H1 (cell line): ENCODE measurements at regions not wholly inside any gene's neighbourhood (a gene's known extent, or its start where the extent isn't known, plus 50 kb on each side); places are given as distances from the start of the nearest gene placed in this dataset.

Source experiments
- CTCF ChIA-PET: fragments of 300-600 bp; sonication (Branson Sonifier 250); formaldehyde crosslinking; loops from one replicate; lab custom pipeline; 2021; ENCODE audit not compliant: partially characterized antibody; lab: Charles Lee
- POLR2A ChIA-PET: fragments of 300-600 bp; sonication (Branson Sonifier 250); formaldehyde crosslinking; loops from one replicate; lab custom pipeline; 2021; ENCODE audit warnings: inconsistent platforms; ENCODE audit not compliant: partially characterized antibody; lab: Charles Lee
- DNase-seq, 2 experiments: peaks; one replicate each; pipeline versions ENCODE4 v3.0.0 to v3.0.0-alpha.2; 2010 to 2022; ENCODE audit warnings: low spot score in 2 of 2, low read depth in 1 of 2, mixed read lengths in 1 of 2
- FAIRE-seq: peaks from 2 replicates; lab custom pipeline; 2011; peaks lifted over from hg19 to GRCh38; lab: Jason Lieb, UNC
- H2AFZ ChIP-seq: 2 replicates; pipeline ENCODE4 v1.8.1; 2012; ENCODE audit warnings: low read length, inconsistent platforms
- H2AK5ac ChIP-seq: 2 replicates; pipeline ENCODE4 v1.6.1; 2013; ENCODE audit warnings: low read depth, low read length
- H2BK120ac ChIP-seq: replicated peaks from 2 replicates; pipeline ENCODE3; 2013; ENCODE audit warnings: low read depth, low read length, inconsistent platforms
- H2BK12ac ChIP-seq: 2 replicates; pipeline ENCODE4 v1.6.1; 2013; ENCODE audit warnings: low read depth, low read length
- H2BK15ac ChIP-seq: 2 replicates; pipeline ENCODE4 v1.6.1; 2013; ENCODE audit warnings: low read length
- H2BK20ac ChIP-seq: 2 replicates; pipeline ENCODE4 v1.6.1; 2013; ENCODE audit warnings: low read length
- H2BK5ac ChIP-seq: 2 replicates; pipeline ENCODE4 v1.6.1; 2013; ENCODE audit warnings: low read depth, low read length
- H3K14ac ChIP-seq: 2 replicates; pipeline ENCODE4 v1.6.1; 2013; ENCODE audit warnings: inconsistent platforms; ENCODE audit not compliant: insufficient read length
- H3K18ac ChIP-seq: 2 replicates; pipeline ENCODE4 v1.6.1; 2013; ENCODE audit warnings: low read length; ENCODE audit errors: extremely low read depth
- H3K23ac ChIP-seq: 2 replicates; pipeline ENCODE4 v1.6.1; 2013; ENCODE audit warnings: inconsistent platforms; ENCODE audit not compliant: insufficient read length
- H3K23me2 ChIP-seq: 2 replicates; pipeline ENCODE4 v1.6.1; 2013; ENCODE audit warnings: low read depth, low read length
- H3K27ac ChIP-seq: 2 replicates; pipeline ENCODE4 v1.6.1; 2011; ENCODE audit warnings: low read depth, low read length, inconsistent platforms
- H3K27me3 ChIP-seq, 4 experiments: replicated peaks in 1 of 4; 1 replicate in 1 of 4; 2 replicates in 3 of 4; pipeline versions ENCODE4 v1.6.1 to v1.8.1; 2011 to 2013; ENCODE audit warnings: low read length in 3 of 4, mild to moderate bottlenecking in 3 of 4, inconsistent platforms in 2 of 4, mixed read lengths in 2 of 4, moderate library complexity in 1 of 4; ENCODE audit not compliant: control insufficient read depth in 3 of 4, insufficient read depth in 3 of 4; ENCODE audit errors: extremely low read depth in 1 of 4
- H3K36me3 ChIP-seq, 4 experiments: 2 replicates each; pipeline versions ENCODE4 v1.6.1 to v1.8.1; 2011 to 2013; ENCODE audit warnings: mild to moderate bottlenecking in 4 of 4, low read length in 3 of 4, moderate library complexity in 2 of 4, control low read depth in 1 of 4, inconsistent platforms in 1 of 4; ENCODE audit not compliant: insufficient read depth in 4 of 4, control insufficient read depth in 2 of 4
- H3K4ac ChIP-seq: replicated peaks from 2 replicates; pipeline ENCODE3; 2013; ENCODE audit warnings: low read length, low read depth, mixed read lengths, inconsistent platforms; ENCODE audit not compliant: insufficient read length
- H3K4me1 ChIP-seq, 4 experiments: replicated peaks in 1 of 4; 1 replicate in 1 of 4; 2 replicates in 3 of 4; pipeline versions ENCODE4 v1.6.1 to v1.8.1; 2011 to 2013; ENCODE audit warnings: low read length in 3 of 4, inconsistent platforms in 2 of 4, mixed read lengths in 1 of 4; ENCODE audit not compliant: insufficient read depth in 4 of 4, control insufficient read depth in 3 of 4
- H3K4me2 ChIP-seq, 2 experiments: 2 replicates each; pipeline versions ENCODE4 v1.6.1 to v1.8.1; 2011 to 2013; ENCODE audit warnings: low read depth in 2 of 2, low read length in 2 of 2, control low read depth in 1 of 2, inconsistent platforms in 1 of 2, mild to moderate bottlenecking in 1 of 2; ENCODE audit not compliant: insufficient read depth in 1 of 2
- H3K4me3 ChIP-seq, 4 experiments: fragments of 200-600, 300-600 bp in 1 of 4; sonication (generic), shearing (Covaris generic), sonication (Bioruptor Twin) in 1 of 4; 2 replicates each; pipeline versions ENCODE4 v1.5.1 to v1.8.1; 2011 to 2016; ENCODE audit warnings: low read length in 4 of 4, low read depth in 3 of 4, control low read depth in 2 of 4, inconsistent platforms in 2 of 4, mild to moderate bottlenecking in 2 of 4, mixed read lengths in 1 of 4, moderate library complexity in 1 of 4; ENCODE audit not compliant: insufficient read depth in 2 of 4; ENCODE audit errors: extremely low read depth in 1 of 4
- H3K56ac ChIP-seq: replicated peaks from 2 replicates; pipeline ENCODE3; 2013; ENCODE audit warnings: low read depth, mild to moderate bottlenecking, mixed read lengths, low read length, inconsistent platforms; ENCODE audit not compliant: insufficient read length
- H3K79me1 ChIP-seq: 2 replicates; pipeline ENCODE4 v1.6.1; 2013; ENCODE audit warnings: low read depth, low read length, control low read depth
- H3K79me2 ChIP-seq, 2 experiments: 2 replicates each; pipeline versions ENCODE4 v1.6.1 to v1.8.1; 2012 to 2013; ENCODE audit warnings: low read length in 2 of 2, mild to moderate bottlenecking in 2 of 2, inconsistent platforms in 1 of 2; ENCODE audit not compliant: insufficient read depth in 2 of 2, control insufficient read depth in 1 of 2
- H3K9ac ChIP-seq, 4 experiments: replicated peaks in 1 of 4; 1 replicate in 1 of 4; 2 replicates in 3 of 4; pipeline versions ENCODE4 v1.6.1 to v1.8.1; 2011 to 2013; ENCODE audit warnings: low read depth in 3 of 4, low read length in 3 of 4, control low read depth in 2 of 4, mild to moderate bottlenecking in 2 of 4, moderate library complexity in 2 of 4, inconsistent platforms in 1 of 4; ENCODE audit errors: extremely low read depth in 1 of 4
- H3K9me3 ChIP-seq, 2 experiments: 2 replicates each; pipeline versions ENCODE4 v1.6.1 to v1.8.1; 2012 to 2013; ENCODE audit warnings: mild to moderate bottlenecking in 2 of 2, moderate library complexity in 2 of 2, control low read depth in 1 of 2, inconsistent platforms in 1 of 2, low read depth in 1 of 2, low read length in 1 of 2, mixed read lengths in 1 of 2; ENCODE audit not compliant: insufficient read depth in 2 of 2
- H4K20me1 ChIP-seq, 2 experiments: replicated peaks in 1 of 2; 2 replicates each; pipeline versions ENCODE3 to v1.8.1; 2011 to 2013; ENCODE audit warnings: inconsistent platforms in 2 of 2, low read length in 2 of 2, mild to moderate bottlenecking in 1 of 2; ENCODE audit not compliant: insufficient read depth in 2 of 2, control insufficient read depth in 1 of 2
- H4K5ac ChIP-seq: 2 replicates; pipeline ENCODE4 v1.6.1; 2013; ENCODE audit warnings: low read length, low read depth, mixed read lengths, inconsistent platforms; ENCODE audit not compliant: insufficient read length
- H4K8ac ChIP-seq: 2 replicates; pipeline ENCODE4 v1.8.0; 2013; ENCODE audit warnings: mild to moderate bottlenecking, moderate library complexity, low read length, inconsistent platforms; ENCODE audit not compliant: insufficient read depth; ENCODE audit errors: extremely low read depth
- H4K91ac ChIP-seq: replicated peaks from 2 replicates; pipeline ENCODE3; 2013; ENCODE audit warnings: low read length, mixed read lengths, inconsistent platforms; ENCODE audit not compliant: insufficient read length
- BRCA1 ChIP-seq: IDR thresholded peaks from 2 replicates; pipeline ENCODE4 v1.6.1; 2012; ENCODE audit warnings: low read depth, low read length, improper control_type of control experiment
- CBX5 ChIP-seq: fragments of 300-800, 300-1000 bp; sonication (generic); IDR thresholded peaks from 2 replicates; pipeline ENCODE4 v1.7.1; 2016; ENCODE audit warnings: antibody characterized with exemption, low read length, low read depth
- CEBPB ChIP-seq: IDR thresholded peaks from 2 replicates; pipeline ENCODE4 v1.6.1; 2012; ENCODE audit warnings: low read depth, low read length
- CHD1 ChIP-seq: IDR thresholded peaks from 2 replicates; pipeline ENCODE4 v1.6.1; 2012; ENCODE audit warnings: low read depth, low read length, improper control_type of control experiment
- EGR1 ChIP-seq: IDR thresholded peaks from 2 replicates; pipeline ENCODE4 v1.6.1; 2011; ENCODE audit warnings: low read depth, low read length, borderline replicate concordance
- EP300 ChIP-seq, 2 experiments: IDR thresholded peaks; 1 replicate in 1 of 2; 2 replicates in 1 of 2; pipeline ENCODE4 v1.6.1; 2011 to 2012; ENCODE audit warnings: low read depth in 2 of 2, low read length in 2 of 2, mild to moderate bottlenecking in 2 of 2, borderline replicate concordance in 1 of 2, inconsistent platforms in 1 of 2, moderate library complexity in 1 of 2
- HDAC2 ChIP-seq, 2 experiments: fragments of 300-600 bp in 1 of 2; sonication (generic) in 1 of 2; IDR thresholded peaks; 2 replicates each; pipeline ENCODE4 v1.6.1; 2011 to 2012; ENCODE audit warnings: low read depth in 2 of 2, low read length in 2 of 2, mild to moderate bottlenecking in 2 of 2, moderate library complexity in 2 of 2, borderline replicate concordance in 1 of 2, inconsistent platforms in 1 of 2
- HDAC6 ChIP-seq: IDR thresholded peaks from one replicate; pipeline ENCODE4 v1.7.1; 2012; ENCODE audit warnings: low read depth, mild to moderate bottlenecking, inconsistent platforms, low read length, moderate library complexity
- JUN ChIP-seq: IDR thresholded peaks from 2 replicates; pipeline ENCODE4 v1.6.1; 2011; ENCODE audit warnings: low read depth, mild to moderate bottlenecking, improper control_type of control experiment, low read length
- NANOG ChIP-seq: IDR thresholded peaks from 2 replicates; pipeline ENCODE4 v1.6.1; 2011; ENCODE audit warnings: low read length, low read depth, mild to moderate bottlenecking, inconsistent platforms; ENCODE audit not compliant: insufficient read depth, poor library complexity, severe bottlenecking
- RBBP5 ChIP-seq: IDR thresholded peaks from 2 replicates; pipeline ENCODE4 v1.7.1; 2012; ENCODE audit warnings: low read depth, mild to moderate bottlenecking, inconsistent platforms, low read length, moderate library complexity, borderline replicate concordance
- RFX5 ChIP-seq: IDR thresholded peaks from 2 replicates; pipeline ENCODE4 v1.6.1; 2011; ENCODE audit warnings: low read depth, low read length, improper control_type of control experiment, borderline replicate concordance
- WGBS, 2 experiments: shearing (Covaris generic) in 1 of 2; methylation state at CpG; one replicate each; pipeline versions ENCODE4 v1.1.6 to v1.1.7; 2013 to 2015; ENCODE audit warnings: low lambda C conversion rate in 2 of 2, mixed read lengths in 2 of 2, inconsistent platforms in 1 of 2, low coverage in 1 of 2, missing lambda C conversion rate in 1 of 2; ENCODE audit not compliant: insufficient replicate concordance in 2 of 2, insufficient coverage in 1 of 2, insufficient read length in 1 of 2; ENCODE audit errors: extremely low coverage in 1 of 2, missing lambda C conversion rate in 1 of 2; 5-methylcytosine and 5-hydroxymethylcytosine counted together
- TF ChIP-seq, protein P1 (sequence below): IDR thresholded peaks from 2 replicates; pipeline ENCODE4 v1.6.1; 2012; ENCODE audit warnings: low read length, inconsistent platforms

DNA sequence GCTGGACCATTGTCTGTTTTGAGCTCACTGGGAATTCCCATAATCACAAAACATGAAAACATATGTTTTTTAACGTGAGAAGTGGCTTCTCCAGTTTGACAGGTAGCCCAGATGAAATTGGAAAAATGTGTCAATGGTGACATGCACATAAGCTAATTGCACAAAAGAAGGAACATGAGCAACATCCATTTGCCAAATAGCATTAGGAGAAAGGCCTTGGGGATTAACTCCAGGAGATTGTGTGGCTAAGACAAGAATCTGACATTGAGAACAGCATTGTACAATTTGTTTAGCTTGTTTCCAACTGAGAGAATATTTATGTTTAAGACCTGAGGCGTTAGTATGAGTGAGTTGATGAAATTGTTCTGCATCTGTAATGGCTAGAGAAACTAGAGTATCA is 147.0 kb upstream of the API5 start:
- Histone ChIP-seq H3K27ac (no peak overlapping the region), H3K79me2 (no peaks in the 10 kb centered on the region), H3K23ac (no peak overlapping the region), H2BK5ac (no peak overlapping the region), H3K79me1 (no peaks in the 10 kb centered on the region), H2BK12ac (no peak overlapping the region), H4K8ac (no peak overlapping the region), H2BK15ac (no peak overlapping the region), H2AFZ (no peak overlapping the region), H3K14ac (no peak overlapping the region), H3K4me2 (no peak overlapping the region), H4K20me1 (no peaks in the 10 kb centered on the region), H3K18ac (no peak overlapping the region), H3K23me2 (no peaks in the 10 kb centered on the region), H3K4ac (no peak overlapping the region), H3K27me3 (no peaks in the 10 kb centered on the region), H2BK20ac (no peak overlapping the region), H4K91ac (no peak overlapping the region), H3K9me3 (peaks cover 8 to 16% of the 10 kb centered on the region in 2 experiments; a peak in 2 of 4 replicates), H3K4me1 (no peaks in the 10 kb centered on the region), H2BK120ac (no peak overlapping the region), H2AK5ac (no peak overlapping the region), H3K4me3 (no peak overlapping the region), H3K36me3 (no peaks in the 10 kb centered on the region), H3K56ac (no peak overlapping the region), H3K9ac (no peak overlapping the region), H4K5ac (no peak overlapping the region)
- ChIA-PET POLR2A (no interaction called here), CTCF (interaction anchor here (0.7 to 1.1 kb wide), 3 partner anchors 10 to 94 kb away, joined by 3 to 5 read pairs (median 3); no protein-coding TSS in a partner anchor)
- 68% methylated on average over 2 of the region's 2 CpGs; no CpG with 5 or more reads in 1 of the 2 experiments for WGBS, 2 experiments
- FAIRE-seq = no peak
- no peak for DNase-seq
- TF ChIP-seq, protein P1, sequence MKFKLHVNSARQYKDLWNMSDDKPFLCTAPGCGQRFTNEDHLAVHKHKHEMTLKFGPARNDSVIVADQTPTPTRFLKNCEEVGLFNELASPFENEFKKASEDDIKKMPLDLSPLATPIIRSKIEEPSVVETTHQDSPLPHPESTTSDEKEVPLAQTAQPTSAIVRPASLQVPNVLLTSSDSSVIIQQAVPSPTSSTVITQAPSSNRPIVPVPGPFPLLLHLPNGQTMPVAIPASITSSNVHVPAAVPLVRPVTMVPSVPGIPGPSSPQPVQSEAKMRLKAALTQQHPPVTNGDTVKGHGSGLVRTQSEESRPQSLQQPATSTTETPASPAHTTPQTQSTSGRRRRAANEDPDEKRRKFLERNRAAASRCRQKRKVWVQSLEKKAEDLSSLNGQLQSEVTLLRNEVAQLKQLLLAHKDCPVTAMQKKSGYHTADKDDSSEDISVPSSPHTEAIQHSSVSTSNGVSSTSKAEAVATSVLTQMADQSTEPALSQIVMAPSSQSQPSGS = no peak
- TF ChIP-seq EP300 (IDR thresholded peaks at IDR 0.05; ENCODE audit: borderline replicate concordance in 1 of 2, low read depth in 2 of 2, low read length in 2 of 2) = no peak
- TF ChIP-seq CEBPB = no peak
- no peak for TF ChIP-seq NANOG
- TF ChIP-seq RFX5 = no peak
- no peak for TF ChIP-seq RBBP5
- no peak for TF ChIP-seq BRCA1
- no peak for TF ChIP-seq CHD1
- TF ChIP-seq EGR1 = no peak
- TF ChIP-seq HDAC6 = no peak
- no peak for TF ChIP-seq JUN
- no peak for TF ChIP-seq HDAC2 (IDR thresholded peaks at IDR 0.05; ENCODE audit: borderline replicate concordance in 1 of 2, low read depth in 2 of 2, low read length in 2 of 2)
- no peak for TF ChIP-seq CBX5
